K562 (cell line): ENCODE measurements at regions not wholly inside any gene's neighbourhood (a gene's known extent, or its start where the extent isn't known, plus 50 kb on each side); places are given as distances from the start of the nearest gene placed in this dataset.

Experiments
- ATAC-seq: fragments of 200-7000 bp; cut with Tn5 transposase; 3 replicates; pipeline ENCODE4 v1.9.1; 2020; ENCODE audit warnings: moderate library complexity
- BruUV-seq: library from RNA; stranded (reverse); fragments of 400-500 nt; replicated peaks from 2 replicates; lab custom pipeline; 2021; lab: Mats Ljungman, UMichigan
- CTCF ChIA-PET: fragments of 300-600 bp; formaldehyde crosslinking; extraction: SDS; loops from one replicate; lab custom pipeline; 2021; ENCODE audit warnings: low intra/inter-chr PET ratio; lab: Yijun Ruan, JAX
- POLR2A ChIA-PET: fragments of 300-600, 350-650 bp; sonication (Branson Sonifier 250); formaldehyde crosslinking; extraction: SDS; loops from one replicate; lab custom pipeline; 2021; ENCODE audit warnings: antibody characterized with exemption, inconsistent platforms; lab: Yijun Ruan, JAX
- DNase-seq, 4 experiments: peaks; one replicate each; pipeline versions ENCODE4 v3.0.0 to v3.0.0-alpha.2; 2011 to 2018; ENCODE audit warnings: low spot score in 3 of 4, mixed read lengths in 3 of 4; ENCODE audit errors: extremely low read depth in 1 of 4
- FAIRE-seq: peaks from 2 replicates; lab custom pipeline; 2011; peaks lifted over from hg19 to GRCh38; lab: Jason Lieb, UNC
- H2AFZ ChIP-seq: 2 replicates; pipeline ENCODE4 v1.6.0; 2011; ENCODE audit warnings: low read depth, low read length, control low read depth, inconsistent platforms
- H3K27ac ChIP-seq: fragments of 200-600 bp; 3 replicates; pipeline ENCODE4 v1.8.0; 2011; ENCODE audit warnings: low read depth, mild to moderate bottlenecking, control low read depth, inconsistent platforms, low read length, moderate library complexity, mixed read lengths; ENCODE audit errors: extremely low read depth
- H3K27me3 ChIP-seq, 2 experiments: fragments of 300-600 bp in 1 of 2; 2 replicates in 1 of 2; 3 replicates in 1 of 2; pipeline versions ENCODE4 v1.6.0 to v1.8.0; 2011; ENCODE audit warnings: inconsistent platforms in 2 of 2, low read length in 2 of 2, mild to moderate bottlenecking in 1 of 2, mixed read lengths in 1 of 2, moderate library complexity in 1 of 2; ENCODE audit not compliant: control insufficient read depth in 2 of 2, insufficient read depth in 2 of 2
- H3K36me3 ChIP-seq: fragments of 300-600 bp; 3 replicates; pipeline ENCODE4 v1.8.0; 2011; ENCODE audit warnings: mild to moderate bottlenecking, low read length, inconsistent platforms; ENCODE audit not compliant: control insufficient read depth, insufficient read depth
- H3K4me1 ChIP-seq, 2 experiments: fragments of 200-600 bp in 1 of 2; replicated peaks in 1 of 2; 2 replicates in 1 of 2; 3 replicates in 1 of 2; pipeline versions ENCODE4 v1.5.1 to v1.8.0; 2011; ENCODE audit warnings: inconsistent platforms in 2 of 2, low read length in 2 of 2, mild to moderate bottlenecking in 1 of 2, mixed read lengths in 1 of 2, moderate library complexity in 1 of 2; ENCODE audit not compliant: control insufficient read depth in 2 of 2, insufficient read depth in 2 of 2
- H3K4me2 ChIP-seq: 2 replicates; pipeline ENCODE4 v1.6.1; 2011; ENCODE audit warnings: low read length, control low read depth, inconsistent platforms, mixed read lengths; ENCODE audit not compliant: insufficient read depth
- H3K4me3 ChIP-seq: fragments of 200-600 bp; sonication (generic), shearing (Covaris generic); 2 replicates; pipeline ENCODE4 v1.5.1; 2016; ENCODE audit warnings: control low read depth, inconsistent platforms
- H3K79me2 ChIP-seq: fragments of 200-600 bp; 3 replicates; pipeline ENCODE4 v1.8.0; 2011; ENCODE audit warnings: low read length, inconsistent platforms; ENCODE audit not compliant: control insufficient read depth, insufficient read depth
- H3K9ac ChIP-seq, 2 experiments: 2 replicates each; pipeline versions ENCODE4 v1.6.0 to v1.6.1; 2011; ENCODE audit warnings: low read depth in 2 of 2, low read length in 2 of 2, control low read depth in 1 of 2, inconsistent platforms in 1 of 2, mild to moderate bottlenecking in 1 of 2, mixed read lengths in 1 of 2; ENCODE audit not compliant: insufficient read depth in 1 of 2
- H3K9me1 ChIP-seq: one replicate; pipeline ENCODE4 v1.6.0; 2011; ENCODE audit warnings: inconsistent platforms, mild to moderate bottlenecking, low read length, moderate library complexity; ENCODE audit not compliant: control insufficient read depth, insufficient read depth
- H3K9me3 ChIP-seq: replicated peaks from 2 replicates; pipeline ENCODE4 v1.5.1; 2011; ENCODE audit warnings: low read depth, low read length, inconsistent platforms; ENCODE audit not compliant: control insufficient read depth, insufficient read depth
- H4K20me1 ChIP-seq: replicated peaks from 2 replicates; pipeline ENCODE4 v1.6.1; 2011; ENCODE audit warnings: low read length, inconsistent platforms, mixed read lengths; ENCODE audit not compliant: control insufficient read depth, insufficient read depth
- BCLAF1 ChIP-seq, 2 experiments: fragments of 450-650 bp in 1 of 2; IDR thresholded peaks; 2 replicates each; pipeline ENCODE4 v1.6.1; 2011 to 2017; ENCODE audit warnings: low read depth in 2 of 2, antibody characterized with exemption in 1 of 2, borderline replicate concordance in 1 of 2, low read length in 1 of 2, mild to moderate bottlenecking in 1 of 2, mixed read lengths in 1 of 2; ENCODE audit not compliant: control insufficient read depth in 1 of 2
- CBFB ChIP-seq: sonication (generic); formaldehyde crosslinking; IDR thresholded peaks from 2 replicates; pipeline ENCODE4 v1.4.0; 2020; ENCODE audit warnings: mild to moderate bottlenecking, missing genetic modification reagents
- GMEB1 ChIP-seq: fragments of 250-450 bp; sonication (Bioruptor Pico); IDR thresholded peaks from 2 replicates; pipeline ENCODE4 v1.4.0; 2020; ENCODE audit warnings: mild to moderate bottlenecking
- MYNN ChIP-seq, 2 experiments: sonication (generic); formaldehyde crosslinking in 1 of 2; IDR thresholded peaks; 2 replicates each; pipeline versions ENCODE4 v1.5.0 to v1.6.1; 2016 to 2020; ENCODE audit warnings: antibody characterized with exemption in 1 of 2, missing genetic modification reagents in 1 of 2
- NR0B1 ChIP-seq: fragments of 450-650 bp; IDR thresholded peaks from one replicate; pipeline ENCODE4 v1.6.1; 2018; ENCODE audit warnings: mild to moderate bottlenecking, moderate library complexity; ENCODE audit not compliant: partially characterized antibody
- PURB ChIP-seq: sonication (generic); formaldehyde crosslinking; IDR thresholded peaks from 2 replicates; pipeline ENCODE4 v1.9.0; 2021; ENCODE audit warnings: low read depth, mild to moderate bottlenecking, missing genetic modification reagents
- RBM22 ChIP-seq: fragments of 200-400 bp; formaldehyde crosslinking; IDR thresholded peaks from 2 replicates; pipeline ENCODE4 v1.6.1; 2018; ENCODE audit warnings: low read length, low read depth; ENCODE audit not compliant: poor library complexity, severe bottlenecking
- SP2 ChIP-seq: IDR thresholded peaks from 2 replicates; pipeline ENCODE4 v1.6.1; 2011; ENCODE audit warnings: mild to moderate bottlenecking, low read depth, low read length, moderate library complexity; ENCODE audit not compliant: poor library complexity, severe bottlenecking; ENCODE audit errors: extremely low read depth
- TRIM24 ChIP-seq, 2 experiments: fragments of 450-650 bp; IDR thresholded peaks; 2 replicates each; pipeline ENCODE4 v1.6.1; 2016
- ZKSCAN3 ChIP-seq: fragments of 250-450 bp; sonication (Bioruptor Pico); IDR thresholded peaks from 2 replicates; pipeline ENCODE4 v1.4.0; 2020
- ZNF347 ChIP-seq: fragments of 450-650 bp; formaldehyde crosslinking; IDR thresholded peaks from 2 replicates; pipeline ENCODE4 v1.4.0; 2020; ENCODE audit warnings: low read depth, mild to moderate bottlenecking, moderate library complexity
- ZNF561 ChIP-seq: fragments of 450-650 bp; formaldehyde crosslinking; conservative IDR thresholded peaks from 2 replicates; pipeline ENCODE4 v1.4.0; 2020; ENCODE audit warnings: mild to moderate bottlenecking, moderate library complexity
- WGBS: fragments of 100-300 bp; shearing (Covaris generic); methylation state at CpG from one replicate; pipeline ENCODE4 v1.1.6; 2016; ENCODE audit warnings: low coverage, mixed read lengths; ENCODE audit not compliant: insufficient coverage; ENCODE audit errors: missing lambda C conversion rate; 5-methylcytosine and 5-hydroxymethylcytosine counted together
- in situ Hi-C: fragments of 300-500 bp; cut with MboI; formaldehyde crosslinking; loops from 4 replicates; pipeline ENCODE4 v1.15.0; 2018; ENCODE audit warnings: inconsistent platforms, mixed read lengths
- intact Hi-C: fragments of 100-400 bp; cut with micrococcal nuclease; formaldehyde crosslinking; loops from 2 replicates; pipeline ENCODE4 v1.14.2; 2022

GRCh38 chr1:198845851-198846250, 207.0 kb downstream of the PTPRC start (continued):
- no peak for TF ChIP-seq ZKSCAN3 (CRISPR knock-in tag)
- no peak for TF ChIP-seq PURB

GRCh38 chr1:198846556-198846955, 207.7 kb downstream of the PTPRC start:
- Histone ChIP-seq H3K27ac (no peak overlapping the region), H3K9me3 (no peaks in the 10 kb centered on the region), H3K9me1 (no peaks in the 10 kb centered on the region)
- in situ Hi-C loops: no loop called here
- FAIRE-seq: no peak
- no TSS peak for BruUV-seq
- TF ChIP-seq RBM22: no peak
- TF ChIP-seq MYNN (IDR thresholded peaks at IDR 0.05): no peak
- TF ChIP-seq MYNN (CRISPR knock-in tag; IDR thresholded peaks at IDR 0.05): no peak
- TF ChIP-seq ZNF561 (CRISPR knock-in tag): no peak
- no peak for TF ChIP-seq SP2
- TF ChIP-seq ZNF347 (CRISPR knock-in tag): no peak
- no peak for TF ChIP-seq BCLAF1 (IDR thresholded peaks at IDR 0.05; ENCODE audit: borderline replicate concordance in 1 of 2, control insufficient read depth in 1 of 2, low read depth in 2 of 2, low read length in 1 of 2)
- TF ChIP-seq TRIM24 (IDR thresholded peaks at IDR 0.05): no peak
- no peak for TF ChIP-seq NR0B1
- no peak for TF ChIP-seq GMEB1 (CRISPR knock-in tag)
- TF ChIP-seq CBFB: no peak
- TF ChIP-seq, all 486 proteins: peak for 0
- CTCF ChIA-PET: interaction anchor here (0.5 kb wide), 1 partner anchor 90 kb away, joined by 4 read pairs; no protein-coding TSS in a partner anchor
- POLR2A ChIA-PET: no interaction called here
- Histone ChIP-seq H4K20me1 (no peaks in the 10 kb centered on the region), H3K9ac (no peak overlapping the region), H3K4me2 (no peak overlapping the region), H2AFZ (no peak overlapping the region), H3K36me3 (no peaks in the 10 kb centered on the region), H3K4me1 (no peaks in the 10 kb centered on the region), H3K4me3 (no peak overlapping the region), H3K79me2 (no peaks in the 10 kb centered on the region), H3K27me3 (no peaks in the 10 kb centered on the region)
- no peak for ATAC-seq
- intact Hi-C loops: no loop called here
- DNase-seq: no peak
- WGBS: 0% methylated on average over 2 of the region's 2 CpGs
